ENCODE measurements at regions not wholly inside any gene's neighbourhood (a gene's known extent, or its start where the extent isn't known, plus 50 kb on each side); places are given as distances from the start of the nearest gene placed in this dataset.

DNA sequence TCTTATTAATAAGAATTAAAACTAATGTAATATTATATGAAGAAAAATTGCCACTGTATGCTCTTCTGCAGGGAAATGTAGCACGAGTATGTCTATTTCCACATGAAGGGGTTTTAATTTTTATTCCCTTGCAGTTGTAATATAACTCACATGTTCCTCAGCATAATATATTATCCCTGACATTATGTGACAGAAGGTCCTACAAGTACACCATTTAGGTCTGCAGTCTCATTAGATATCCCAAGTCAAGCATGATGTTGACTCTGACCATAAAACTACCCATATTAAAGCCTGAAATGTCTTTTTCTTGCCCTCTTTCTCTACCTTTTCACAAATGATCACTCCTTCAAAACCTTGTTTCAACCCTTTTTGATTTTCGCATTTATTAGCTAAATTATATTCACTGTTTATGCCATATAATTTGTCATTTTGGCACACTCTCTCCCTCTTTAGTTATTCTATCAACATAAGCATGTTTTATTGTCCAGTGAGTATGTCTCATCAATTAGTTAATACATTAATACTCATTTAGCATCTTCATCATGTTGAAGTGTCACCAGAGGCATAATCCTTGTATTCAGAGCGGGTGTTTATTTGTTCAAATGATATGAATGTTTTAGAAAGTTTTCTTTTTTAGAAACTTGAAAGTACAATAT lies 532.8 kb downstream of the MAT2B start:
- TF ChIP-seq, protein P1, sequence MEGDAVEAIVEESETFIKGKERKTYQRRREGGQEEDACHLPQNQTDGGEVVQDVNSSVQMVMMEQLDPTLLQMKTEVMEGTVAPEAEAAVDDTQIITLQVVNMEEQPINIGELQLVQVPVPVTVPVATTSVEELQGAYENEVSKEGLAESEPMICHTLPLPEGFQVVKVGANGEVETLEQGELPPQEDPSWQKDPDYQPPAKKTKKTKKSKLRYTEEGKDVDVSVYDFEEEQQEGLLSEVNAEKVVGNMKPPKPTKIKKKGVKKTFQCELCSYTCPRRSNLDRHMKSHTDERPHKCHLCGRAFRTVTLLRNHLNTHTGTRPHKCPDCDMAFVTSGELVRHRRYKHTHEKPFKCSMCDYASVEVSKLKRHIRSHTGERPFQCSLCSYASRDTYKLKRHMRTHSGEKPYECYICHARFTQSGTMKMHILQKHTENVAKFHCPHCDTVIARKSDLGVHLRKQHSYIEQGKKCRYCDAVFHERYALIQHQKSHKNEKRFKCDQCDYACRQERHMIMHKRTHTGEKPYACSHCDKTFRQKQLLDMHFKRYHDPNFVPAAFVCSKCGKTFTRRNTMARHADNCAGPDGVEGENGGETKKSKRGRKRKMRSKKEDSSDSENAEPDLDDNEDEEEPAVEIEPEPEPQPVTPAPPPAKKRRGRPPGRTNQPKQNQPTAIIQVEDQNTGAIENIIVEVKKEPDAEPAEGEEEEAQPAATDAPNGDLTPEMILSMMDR (IDR thresholded peaks at IDR 0.05; ENCODE audit: low read length): no peak
- no peak for TF ChIP-seq EZH2 (IDR thresholded peaks at IDR 0.05; ENCODE audit: borderline replicate concordance, low read length)
